MCF 10A (cell line): ENCODE measurements at regions not wholly inside any gene's neighbourhood (a gene's known extent, or its start where the extent isn't known, plus 50 kb on each side); places are given as distances from the start of the nearest gene placed in this dataset.
A peak's percentile ranks its signal among the peaks of the same experiment; 100 is the strongest.

ENCODE experiments used
- BruUV-seq: library from RNA; stranded (reverse); fragments of 400-500 nt; replicated peaks from 2 replicates; lab custom pipeline; 2021; lab: Mats Ljungman, UMichigan
- CTCF ChIA-PET: fragments of 300-600 bp; sonication (Branson Sonifier 250); formaldehyde crosslinking; extraction: SDS; loops from one replicate; lab custom pipeline; 2021; ENCODE audit warnings: antibody characterized with exemption, inconsistent platforms; lab: Yijun Ruan, JAX
- POLR2A ChIA-PET: fragments of 300-600, 350-650 bp; sonication (Branson Sonifier 250); formaldehyde crosslinking; extraction: SDS; loops from one replicate; lab custom pipeline; 2020; ENCODE audit warnings: antibody characterized with exemption, inconsistent platforms; lab: Yijun Ruan, JAX
- DNase-seq: peaks from one replicate; pipeline ENCODE4 v3.0.0-alpha.2; 2018; ENCODE audit not compliant: unreplicated experiment
- H3K27ac Mint-ChIP-seq: one replicate; pipeline ENCODE4 v1.8.0; 2022; ENCODE audit warnings: mild to moderate bottlenecking, low read depth, mixed read lengths; ENCODE audit not compliant: unreplicated experiment
- H3K27me3 Mint-ChIP-seq: one replicate; pipeline ENCODE4 v1.8.0; 2022; ENCODE audit warnings: mixed read lengths; ENCODE audit not compliant: insufficient read depth, unreplicated experiment
- H3K36me3 Mint-ChIP-seq: one replicate; pipeline ENCODE4 v1.8.0; 2022; ENCODE audit warnings: mild to moderate bottlenecking, moderate library complexity, mixed read lengths; ENCODE audit not compliant: insufficient read depth, unreplicated experiment
- H3K4me1 Mint-ChIP-seq: one replicate; pipeline ENCODE4 v1.8.0; 2022; ENCODE audit warnings: mixed read lengths; ENCODE audit not compliant: insufficient read depth, unreplicated experiment
- H3K4me3 Mint-ChIP-seq: one replicate; pipeline ENCODE4 v1.8.0; 2022; ENCODE audit warnings: mild to moderate bottlenecking, moderate library complexity, mixed read lengths; ENCODE audit not compliant: unreplicated experiment
- H3K9me3 Mint-ChIP-seq: one replicate; pipeline ENCODE4 v1.8.0; 2022; ENCODE audit warnings: mixed read lengths; ENCODE audit not compliant: unreplicated experiment
- CTCF ChIP-seq: fragments of 200-600 bp; IDR thresholded peaks from one replicate; pipeline ENCODE4 v1.8.0; 2022; ENCODE audit warnings: antibody characterized with exemption, mild to moderate bottlenecking; ENCODE audit not compliant: unreplicated experiment
- intact Hi-C: fragments of 100-400 bp; cut with micrococcal nuclease; formaldehyde crosslinking; loops from 2 replicates; pipeline ENCODE4 v1.14.1; 2022

- ChIA-PET POLR2A (no interaction called here), CTCF (interaction anchor here (0.6 kb wide), 1 partner anchor 893 kb away, joined by 3 read pairs; no protein-coding TSS in a partner anchor)
- no peak for TF ChIP-seq CTCF
- H3K36me3 Mint-ChIP-seq = no peaks in the 10 kb centered on the region
- intact Hi-C loops = loop anchor here (1.0 kb wide), 1 partner anchor 106 kb away; no protein-coding TSS in a partner anchor
- H3K27me3 Mint-ChIP-seq = no peaks in the 10 kb centered on the region
- H3K4me1 Mint-ChIP-seq = peaks cover 17% of the 10 kb centered on the region
- no peak overlapping the region for H3K4me3 Mint-ChIP-seq
- DNase-seq = peak; percentile 30
- H3K9me3 Mint-ChIP-seq = no peaks in the 10 kb centered on the region
- peak overlapping the region; percentile 54 for H3K27ac Mint-ChIP-seq
- no TSS peak for BruUV-seq
Observed at GRCh38 chr2:7706791-7707190, 789.6 kb downstream of the RNF144A start.

- H3K9me3 Mint-ChIP-seq = no peaks in the 10 kb centered on the region
- BruUV-seq = no TSS peak
- H3K27me3 Mint-ChIP-seq = no peaks in the 10 kb centered on the region
- TF ChIP-seq CTCF = no peak
- H3K4me1 Mint-ChIP-seq = peaks cover 17% of the 10 kb centered on the region
- intact Hi-C loops = loop anchor here (1.0 kb wide), 1 partner anchor 105 kb away; no protein-coding TSS in a partner anchor
- no peaks in the 10 kb centered on the region for H3K36me3 Mint-ChIP-seq
- peak overlapping the region; percentile 54 for H3K27ac Mint-ChIP-seq
- H3K4me3 Mint-ChIP-seq = no peak overlapping the region
- CTCF ChIA-PET = interaction anchor here (0.6 kb wide), 1 partner anchor 892 kb away, joined by 3 read pairs; no protein-coding TSS in a partner anchor
- POLR2A ChIA-PET = interaction anchor here (0.6 kb wide), 1 partner anchor 270 kb away, joined by 3 read pairs; no protein-coding TSS in a partner anchor
- peak; percentile 51 for DNase-seq
Observed at GRCh38 chr2:7707723-7708122, 790.5 kb downstream of the RNF144A start.

GRCh38 chr2:7709907-7710306 is 792.7 kb downstream of the RNF144A start:
- Mint-ChIP-seq H3K27me3 (no peaks in the 10 kb centered on the region), H3K9me3 (no peaks in the 10 kb centered on the region), H3K4me3 (no peak overlapping the region), H3K36me3 (no peaks in the 10 kb centered on the region), H3K4me1 (peaks cover 17% of the 10 kb centered on the region), H3K27ac (no peak overlapping the region)
- ChIA-PET CTCF (interaction anchor here (1.1 kb wide), 1 partner anchor 12 kb away, joined by 3 read pairs; no protein-coding TSS in a partner anchor), POLR2A (no interaction called here)
- intact Hi-C loops = no loop called here
- BruUV-seq = no TSS peak
- DNase-seq = peak; percentile 27
- no peak for TF ChIP-seq CTCF

GRCh38 chr2:7711167-7711566 is 794.0 kb downstream of the RNF144A start:
- intact Hi-C loops = no loop called here
- DNase-seq = no peak
- no peaks in the 10 kb centered on the region for H3K36me3 Mint-ChIP-seq
- BruUV-seq = no TSS peak
- peaks cover 17% of the 10 kb centered on the region for H3K4me1 Mint-ChIP-seq
- no peaks in the 10 kb centered on the region for H3K9me3 Mint-ChIP-seq
- no peaks in the 10 kb centered on the region for H3K27me3 Mint-ChIP-seq
- no peak for TF ChIP-seq CTCF
- ChIA-PET POLR2A (no interaction called here), CTCF (interaction anchor here (1.0 kb wide), 1 partner anchor 14 kb away, joined by 4 read pairs; no protein-coding TSS in a partner anchor)
- H3K27ac Mint-ChIP-seq = no peak overlapping the region
- no peak overlapping the region for H3K4me3 Mint-ChIP-seq
